ENCODE measurements at regions not wholly inside any gene's neighbourhood (a gene's known extent, or its start where the extent isn't known, plus 50 kb on each side); places are given as distances from the start of the nearest gene placed in this dataset.

GRCh38 chr18:8496186-8496585, 113.1 kb upstream of the RAB12 start:
- intact Hi-C loops (cut with DNase I) = no loop called here
- no peak for ATAC-seq
- DNase-seq (ENCODE audit: missing footprints) = no peak

- ATAC-seq = no peak
- intact Hi-C loops (cut with DNase I) = no loop called here
- no peak for DNase-seq (ENCODE audit: missing footprints)
These were observed 110.3 kb upstream of the RAB12 start for GRCh38 chr18:8498905-8499304.

GRCh38 chr18:8499810-8500675, 109.2 kb upstream of the RAB12 start:
- DNase-seq (ENCODE audit: missing footprints) = peak; percentile 50
- no peak for ATAC-seq
- intact Hi-C loops (cut with DNase I) = no loop called here

- DNase-seq (ENCODE audit: missing footprints) = no peak
- intact Hi-C loops (cut with DNase I) = no loop called here
- ATAC-seq = peak; percentile 31
These were observed 108.2 kb upstream of the RAB12 start for GRCh38 chr18:8501044-8501443.

- ATAC-seq (no peak), DNase-seq (ENCODE audit: missing footprints) (no peak)
- intact Hi-C loops (cut with DNase I) = no loop called here
These were observed 106.0 kb upstream of the RAB12 start for GRCh38 chr18:8503248-8503647.

- DNase-seq (ENCODE audit: missing footprints) (no peak), ATAC-seq (no peak)
- intact Hi-C loops (cut with DNase I) = no loop called here
These were observed 104.8 kb upstream of the RAB12 start for GRCh38 chr18:8504424-8504823.

- DNase-seq (ENCODE audit: missing footprints) = peak; percentile 28
- no peak for ATAC-seq
- intact Hi-C loops (cut with DNase I) = no loop called here
These were observed 104.3 kb upstream of the RAB12 start for GRCh38 chr18:8504880-8505435.

GRCh38 chr18:8506251-8507049, 102.8 kb upstream of the RAB12 start:
- ATAC-seq (no peak), DNase-seq (ENCODE audit: missing footprints) (peak; percentile 34)
- intact Hi-C loops (cut with DNase I) = no loop called here

- intact Hi-C loops (cut with DNase I) = no loop called here
- DNase-seq (ENCODE audit: missing footprints) (peak; percentile 48), ATAC-seq (no peak)
These were observed 101.9 kb upstream of the RAB12 start for GRCh38 chr18:8507361-8507760.

- intact Hi-C loops (cut with DNase I) = no loop called here
- DNase-seq (ENCODE audit: missing footprints) = no peak
- no peak for ATAC-seq
These were observed 101.1 kb upstream of the RAB12 start for GRCh38 chr18:8507915-8508705.

- intact Hi-C loops (cut with DNase I) = no loop called here
- ATAC-seq = no peak
- DNase-seq (ENCODE audit: missing footprints) = no peak
These were observed 96.0 kb upstream of the RAB12 start for GRCh38 chr18:8513249-8513648.

GRCh38 chr18:8514409-8514808, 94.8 kb upstream of the RAB12 start:
- ATAC-seq = no peak
- intact Hi-C loops (cut with DNase I) = no loop called here
- no peak for DNase-seq (ENCODE audit: missing footprints)

- intact Hi-C loops (cut with DNase I) = no loop called here
- DNase-seq (ENCODE audit: missing footprints) (no peak), ATAC-seq (no peak)
These were observed 93.9 kb upstream of the RAB12 start for GRCh38 chr18:8515142-8515865.

GRCh38 chr18:8516371-8517250, 92.6 kb upstream of the RAB12 start:
- ATAC-seq (no peak), DNase-seq (ENCODE audit: missing footprints) (peak; percentile 39)
- intact Hi-C loops (cut with DNase I) = no loop called here

- peak; percentile 23 for DNase-seq (ENCODE audit: missing footprints)
- no peak for ATAC-seq
- intact Hi-C loops (cut with DNase I) = no loop called here
These were observed 92.0 kb upstream of the RAB12 start for GRCh38 chr18:8517276-8517675.

- ATAC-seq (no peak), DNase-seq (ENCODE audit: missing footprints) (no peak)
- intact Hi-C loops (cut with DNase I) = no loop called here
These were observed 90.1 kb upstream of the RAB12 start for GRCh38 chr18:8519102-8519501.

- ATAC-seq = no peak
- intact Hi-C loops (cut with DNase I) = no loop called here
These were observed 89.0 kb upstream of the RAB12 start for GRCh38 chr18:8520266-8520665.

GRCh38 chr18:8522756-8523155, 86.5 kb upstream of the RAB12 start:
- DNase-seq (ENCODE audit: missing footprints) (no peak), ATAC-seq (no peak)
- intact Hi-C loops (cut with DNase I) = no loop called here

More at GRCh38 chr18:8520266-8520665, 89.0 kb upstream of the RAB12 start:
- DNase-seq (ENCODE audit: missing footprints) = no peak
